Activated naive CD4-positive, alpha-beta T cell treated with anti-CD3 and anti-CD28 coated beads, Interleukin-2, amount 50 U/mL, for 24 hours (primary cell): ENCODE measurements at regions not wholly inside any gene's neighbourhood (a gene's known extent, or its start where the extent isn't known, plus 50 kb on each side); places are given as distances from the start of the nearest gene placed in this dataset.
"Not testable (repeated sequence)": the region's sequence is repeated elsewhere in the genome, so short reads cannot be mapped to it uniquely, and the experiment has no call there.

ENCODE experiments used
- H3K27ac Mint-ChIP-seq: one replicate; pipeline ENCODE4 v1.8.0; 2021; ENCODE audit warnings: mild to moderate bottlenecking, mixed read lengths
- H3K27me3 Mint-ChIP-seq: one replicate; pipeline ENCODE4 v1.8.0; 2021; ENCODE audit warnings: mixed read lengths
- H3K36me3 Mint-ChIP-seq: one replicate; pipeline ENCODE4 v1.8.0; 2021; ENCODE audit warnings: mixed read lengths
- H3K4me1 Mint-ChIP-seq: one replicate; pipeline ENCODE4 v1.8.0; 2021; ENCODE audit warnings: mixed read lengths
- H3K4me3 Mint-ChIP-seq: one replicate; pipeline ENCODE4 v1.8.0; 2021; ENCODE audit warnings: mild to moderate bottlenecking, mixed read lengths
- H3K9me3 Mint-ChIP-seq: one replicate; pipeline ENCODE4 v1.8.0; 2021; ENCODE audit warnings: mixed read lengths

DNA sequence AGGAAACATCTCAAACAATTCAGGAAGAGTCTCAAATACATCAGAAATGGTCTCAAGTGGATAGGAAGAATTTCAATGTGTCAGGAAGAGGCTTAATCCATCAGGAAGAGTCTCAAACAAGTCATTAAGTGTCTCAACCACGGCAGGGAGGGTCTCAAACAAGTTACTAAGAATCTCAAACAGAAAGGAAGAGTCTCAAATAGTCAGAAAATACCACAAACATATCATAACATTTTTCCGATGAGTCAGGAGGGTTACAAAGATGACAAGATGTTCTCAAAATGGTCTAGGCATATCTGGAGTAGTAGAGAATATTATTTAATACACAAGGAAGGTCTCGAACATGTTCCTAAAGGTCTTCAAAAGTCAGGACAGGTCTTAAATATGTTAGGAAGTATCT is 109.3 kb upstream of the USP9X start:
- no peaks in the 10 kb centered on the region for H3K9me3 Mint-ChIP-seq
- no peaks in the 10 kb centered on the region for H3K27me3 Mint-ChIP-seq
- no peak overlapping the region for H3K27ac Mint-ChIP-seq
- H3K4me3 Mint-ChIP-seq: no peak overlapping the region
- no peaks in the 10 kb centered on the region for H3K36me3 Mint-ChIP-seq
- H3K4me1 Mint-ChIP-seq: peaks cover 4% of the 10 kb centered on the region

GRCh38 chrX:40976981-40977380 is 108.3 kb upstream of the USP9X start:
- H3K27ac Mint-ChIP-seq: no peak overlapping the region
- H3K27me3 Mint-ChIP-seq: no peaks in the 10 kb centered on the region
- no peaks in the 10 kb centered on the region for H3K36me3 Mint-ChIP-seq
- no peaks in the 10 kb centered on the region for H3K9me3 Mint-ChIP-seq
- H3K4me1 Mint-ChIP-seq: peaks cover 4% of the 10 kb centered on the region
- no peak overlapping the region for H3K4me3 Mint-ChIP-seq

DNA sequence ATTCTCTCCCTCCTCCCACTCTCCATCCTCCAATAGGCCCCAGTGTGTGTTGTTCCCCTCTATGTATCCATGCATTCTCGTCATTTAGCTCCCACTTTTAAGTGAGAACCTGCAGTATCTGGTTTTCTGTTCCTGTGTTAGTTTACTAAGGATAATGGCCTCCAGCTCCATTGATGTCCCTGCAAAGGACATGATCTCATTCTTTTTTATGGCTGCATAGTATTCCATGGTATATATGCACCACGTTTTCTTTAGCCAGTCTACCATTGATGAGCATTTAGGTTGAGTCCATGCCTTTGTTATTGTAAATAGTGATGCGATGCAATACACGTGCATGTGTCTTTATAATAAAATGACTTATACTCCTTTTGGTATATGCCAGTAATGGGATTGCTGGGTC is 100.3 kb upstream of the USP9X start:
- Mint-ChIP-seq H3K27me3 (no peaks in the 10 kb centered on the region), H3K4me3 (no peak overlapping the region), H3K36me3 (no peaks in the 10 kb centered on the region), H3K27ac (peak overlapping the region; percentile 35), H3K4me1 (no peaks in the 10 kb centered on the region), H3K9me3 (peaks cover 5% of the 10 kb centered on the region)

DNA sequence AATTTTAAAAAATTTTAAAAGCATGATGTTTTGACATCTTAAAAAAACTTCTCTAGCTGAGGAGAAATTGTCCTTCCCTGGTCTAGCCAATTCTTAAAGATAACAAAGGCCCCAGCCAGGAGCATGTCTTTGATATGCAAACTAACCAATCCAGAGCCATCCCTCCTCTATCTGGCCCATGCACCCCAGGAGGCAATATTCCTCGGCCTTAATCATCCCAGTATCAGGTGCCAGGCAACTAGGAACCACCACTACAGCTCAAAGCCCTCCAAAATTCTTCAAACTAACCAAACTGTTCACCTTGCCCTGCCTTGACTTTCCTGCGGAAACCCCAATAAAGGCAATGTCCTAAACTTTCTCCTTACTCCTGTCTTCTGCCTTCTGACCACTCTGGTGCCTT is 97.8 kb upstream of the USP9X start:
- Mint-ChIP-seq H3K27me3 (no peaks in the 10 kb centered on the region), H3K4me3 (no peak overlapping the region), H3K4me1 (no peaks in the 10 kb centered on the region), H3K36me3 (no peaks in the 10 kb centered on the region), H3K27ac (no peak overlapping the region), H3K9me3 (peaks cover 5% of the 10 kb centered on the region)

- peaks cover 5% of the 10 kb centered on the region for H3K9me3 Mint-ChIP-seq
- no peaks in the 10 kb centered on the region for H3K4me1 Mint-ChIP-seq
- no peaks in the 10 kb centered on the region for H3K36me3 Mint-ChIP-seq
- no peak overlapping the region for H3K4me3 Mint-ChIP-seq
- H3K27me3 Mint-ChIP-seq: no peaks in the 10 kb centered on the region
- H3K27ac Mint-ChIP-seq: no peak overlapping the region
These were observed 97.1 kb upstream of the USP9X start for GRCh38 chrX:40988100-40988499.

- H3K9me3 Mint-ChIP-seq, H3K4me3 Mint-ChIP-seq, H3K27ac Mint-ChIP-seq, H3K36me3 Mint-ChIP-seq, H3K4me1 Mint-ChIP-seq, H3K27me3 Mint-ChIP-seq: not testable (repeated sequence)
These were observed 91.8 kb upstream of the USP9X start for GRCh38 chrX:40993395-40993794.

DNA sequence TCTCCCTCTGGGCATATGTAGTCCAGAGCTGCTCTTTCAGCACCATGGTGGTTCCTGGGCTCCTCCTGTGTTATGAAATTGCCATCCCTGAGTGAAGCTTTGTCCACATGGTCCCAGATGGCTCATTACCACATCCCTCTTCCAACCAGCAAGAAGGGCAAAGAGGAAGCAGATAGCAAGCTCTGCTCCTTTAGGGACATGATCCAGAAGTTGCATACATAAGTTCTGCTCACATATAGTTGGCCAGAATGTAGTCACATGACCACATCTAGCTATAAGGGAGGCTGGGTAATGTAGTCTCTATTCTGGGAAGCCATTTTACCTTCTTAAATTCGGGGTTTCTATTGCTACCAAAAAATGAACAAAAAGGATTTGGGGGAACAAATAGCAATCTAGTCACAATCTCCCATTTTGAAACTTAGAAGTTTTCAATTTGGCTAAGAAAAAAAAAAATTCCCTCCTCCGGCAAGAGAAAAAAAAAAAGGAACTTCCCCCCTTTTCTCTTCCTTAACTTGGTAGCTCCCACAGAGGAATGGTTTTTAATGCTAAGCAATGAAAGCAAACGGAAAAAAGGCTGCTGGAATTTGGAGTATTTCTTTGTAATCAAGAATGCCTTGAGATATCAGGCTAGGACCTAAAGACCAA is 88.2 kb upstream of the USP9X start:
- Mint-ChIP-seq H3K36me3 (no peaks in the 10 kb centered on the region), H3K27ac (no peak overlapping the region), H3K4me3 (no peak overlapping the region), H3K9me3 (no peaks in the 10 kb centered on the region), H3K4me1 (no peaks in the 10 kb centered on the region), H3K27me3 (no peaks in the 10 kb centered on the region)

DNA sequence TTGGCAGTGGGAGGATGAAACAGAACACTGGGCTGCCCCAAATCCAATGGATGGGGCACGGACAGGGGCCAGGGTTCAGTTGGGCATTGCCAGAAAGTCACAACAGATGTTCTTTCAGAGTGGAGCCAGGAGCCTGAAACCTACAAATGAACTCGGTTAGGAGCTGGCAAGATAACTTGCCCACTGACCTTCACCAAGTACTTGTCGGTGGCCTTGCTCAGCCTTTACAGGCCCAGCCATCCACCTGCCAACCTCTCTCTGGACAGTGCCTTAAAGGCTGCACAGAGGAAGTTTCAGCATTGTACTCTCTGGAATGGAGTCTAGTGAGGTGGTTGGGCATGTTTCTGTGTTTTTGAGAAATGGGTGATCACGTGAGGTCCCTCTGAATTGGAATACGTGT is 87.1 kb upstream of the USP9X start:
- Mint-ChIP-seq H3K27ac (no peak overlapping the region), H3K9me3 (no peaks in the 10 kb centered on the region), H3K4me3 (no peak overlapping the region), H3K4me1 (no peaks in the 10 kb centered on the region), H3K27me3 (no peaks in the 10 kb centered on the region), H3K36me3 (no peaks in the 10 kb centered on the region)

GRCh38 chrX:41001327-41001726 is 83.9 kb upstream of the USP9X start:
- H3K27ac Mint-ChIP-seq: no peak overlapping the region
- peaks cover 8% of the 10 kb centered on the region for H3K4me1 Mint-ChIP-seq
- H3K27me3 Mint-ChIP-seq: no peaks in the 10 kb centered on the region
- H3K36me3 Mint-ChIP-seq: no peaks in the 10 kb centered on the region
- no peaks in the 10 kb centered on the region for H3K9me3 Mint-ChIP-seq
- H3K4me3 Mint-ChIP-seq: no peak overlapping the region

DNA sequence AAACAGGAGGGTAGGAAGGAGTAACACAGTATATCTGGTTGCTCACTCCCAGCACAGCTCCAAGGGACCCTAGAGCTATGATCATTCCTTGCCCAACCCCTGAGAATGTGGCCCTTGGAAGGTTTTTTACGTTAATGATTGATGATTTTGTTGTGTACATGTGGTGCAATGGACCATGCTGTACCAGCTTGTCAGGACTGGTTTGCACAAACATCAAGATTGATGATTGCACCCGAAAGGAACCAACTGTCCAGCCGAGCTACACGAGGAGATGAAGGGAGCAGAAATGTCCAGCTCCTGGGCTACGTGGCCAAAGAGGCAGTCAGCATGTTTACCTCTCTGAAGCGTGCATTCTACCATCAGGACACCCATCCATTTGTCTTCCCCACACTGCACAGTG is 83.2 kb upstream of the USP9X start:
- Mint-ChIP-seq H3K36me3 (no peaks in the 10 kb centered on the region), H3K9me3 (no peaks in the 10 kb centered on the region), H3K27me3 (no peaks in the 10 kb centered on the region), H3K4me3 (no peak overlapping the region), H3K27ac (no peak overlapping the region), H3K4me1 (peaks cover 8% of the 10 kb centered on the region)

DNA sequence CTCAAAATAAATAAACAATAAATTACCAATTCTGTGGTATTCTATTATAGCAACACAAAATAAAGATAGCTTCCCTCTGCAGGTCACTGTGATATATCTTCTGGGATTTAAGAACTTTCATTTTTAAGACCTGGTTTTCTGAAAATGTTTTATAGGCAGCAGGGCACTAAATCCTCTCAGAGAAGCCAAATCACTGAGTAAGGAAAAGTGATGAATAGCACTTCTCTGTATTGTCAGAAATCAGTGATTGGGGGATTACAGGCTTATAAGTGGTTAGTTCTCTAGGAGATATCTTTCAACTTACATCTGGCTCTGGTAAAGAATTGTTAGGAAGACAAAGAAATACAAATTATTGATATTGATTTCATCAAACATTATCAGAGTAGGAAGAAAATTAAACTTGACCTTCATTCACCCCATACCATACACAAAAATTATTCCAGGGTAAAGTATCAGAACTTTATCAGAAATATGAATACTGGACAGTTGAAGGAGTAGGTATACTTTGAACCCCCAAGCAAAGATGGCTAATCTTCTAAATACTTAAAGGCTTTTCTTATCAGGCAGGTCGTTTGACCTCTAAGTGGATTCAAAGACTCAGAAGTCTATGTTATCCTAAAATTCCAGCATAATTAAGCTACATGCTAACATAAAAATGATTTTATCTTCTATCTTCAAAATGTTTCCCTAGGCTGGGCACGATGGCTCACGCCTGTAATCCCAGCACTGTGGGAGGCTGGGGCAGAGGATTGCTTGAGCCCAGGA is 81.6 kb upstream of the USP9X start:
- H3K27me3 Mint-ChIP-seq: no peaks in the 10 kb centered on the region

GRCh38 chrX:41005445-41005992 is 79.7 kb upstream of the USP9X start:
- no peaks in the 10 kb centered on the region for H3K27me3 Mint-ChIP-seq
- no peaks in the 10 kb centered on the region for H3K9me3 Mint-ChIP-seq
- peaks cover 15% of the 10 kb centered on the region for H3K4me1 Mint-ChIP-seq
- no peak overlapping the region for H3K27ac Mint-ChIP-seq
- no peaks in the 10 kb centered on the region for H3K36me3 Mint-ChIP-seq
- H3K4me3 Mint-ChIP-seq: no peak overlapping the region

More for the DNA sequence above, 81.6 kb upstream of the USP9X start:
- Mint-ChIP-seq H3K36me3 (no peaks in the 10 kb centered on the region), H3K4me1 (peaks cover 8% of the 10 kb centered on the region), H3K27ac (no peak overlapping the region), H3K9me3 (no peaks in the 10 kb centered on the region), H3K4me3 (no peak overlapping the region)

DNA sequence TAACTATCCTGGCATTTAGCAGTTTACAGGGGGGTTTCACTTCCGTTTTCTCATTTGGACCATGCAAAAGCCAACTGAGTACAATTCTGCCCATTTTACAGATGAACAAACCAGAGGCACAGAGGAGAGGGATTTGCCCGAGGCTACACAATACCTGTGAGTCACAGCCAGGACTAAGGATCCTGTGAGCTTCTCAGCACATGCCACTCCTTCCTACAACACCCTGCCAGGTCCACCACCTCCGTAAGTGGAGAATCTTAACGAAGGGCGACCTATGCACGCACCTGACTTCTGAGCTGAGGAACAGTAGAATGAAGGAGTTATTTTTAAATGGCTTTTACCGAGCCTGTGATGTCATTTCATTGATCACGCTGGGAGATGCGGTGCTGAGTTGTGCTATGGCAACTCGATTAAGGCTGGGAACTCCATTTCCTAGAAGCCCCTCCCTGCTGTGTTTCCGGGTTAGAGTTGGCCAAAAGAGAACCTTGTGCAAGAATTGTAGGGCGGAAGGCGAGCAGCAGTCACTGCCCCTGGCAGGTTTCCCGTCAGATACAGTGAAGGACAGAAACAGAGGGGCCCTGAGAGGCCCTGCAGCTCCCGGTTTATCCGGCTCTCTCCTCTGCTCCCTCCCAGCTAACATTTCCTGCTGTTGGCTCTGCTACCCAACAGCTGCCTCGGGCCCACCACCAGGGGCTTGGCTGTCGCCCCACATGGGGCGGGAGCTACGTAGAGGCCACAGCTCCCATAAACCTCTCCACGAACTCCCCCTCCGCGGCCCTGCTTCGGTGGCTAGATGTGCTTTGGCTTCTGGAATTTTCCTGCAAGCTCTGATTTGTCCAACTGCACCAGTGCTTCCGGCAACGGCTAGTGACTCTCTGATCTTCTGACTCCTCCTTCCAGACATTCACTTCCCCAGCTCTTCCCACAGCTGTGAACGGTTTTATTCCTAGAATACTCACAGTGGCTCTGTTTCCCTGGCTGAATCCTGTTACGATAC is 75.1 kb upstream of the USP9X start:
- Mint-ChIP-seq H3K4me1 (peaks cover 30% of the 10 kb centered on the region), H3K9me3 (no peaks in the 10 kb centered on the region), H3K27ac (peak overlapping the region; percentile 85), H3K36me3 (no peaks in the 10 kb centered on the region), H3K27me3 (no peaks in the 10 kb centered on the region), H3K4me3 (peak overlapping the region; percentile 70)

GRCh38 chrX:41014776-41015360 is 70.4 kb upstream of the USP9X start:
- no peaks in the 10 kb centered on the region for H3K36me3 Mint-ChIP-seq
- no peaks in the 10 kb centered on the region for H3K27me3 Mint-ChIP-seq
- H3K4me3 Mint-ChIP-seq: no peak overlapping the region
- H3K9me3 Mint-ChIP-seq: no peaks in the 10 kb centered on the region
- no peak overlapping the region for H3K27ac Mint-ChIP-seq
- peaks cover 19% of the 10 kb centered on the region for H3K4me1 Mint-ChIP-seq

- not testable (repeated sequence) for H3K27ac Mint-ChIP-seq, H3K36me3 Mint-ChIP-seq, H3K4me1 Mint-ChIP-seq, H3K4me3 Mint-ChIP-seq, H3K27me3 Mint-ChIP-seq, H3K9me3 Mint-ChIP-seq
These were observed 67.5 kb upstream of the USP9X start for GRCh38 chrX:41017785-41018184.
